A549 (cell line): ENCODE measurements at regions not wholly inside any gene's neighbourhood (a gene's known extent, or its start where the extent isn't known, plus 50 kb on each side); places are given as distances from the start of the nearest gene placed in this dataset.

Experiments
- ATAC-seq, 2 experiments: fragments of 200-7000 bp in 1 of 2; fragments of >200 bp in 1 of 2; cut with Nextera tagmentation in 1 of 2; cut with Tn5 transposase in 1 of 2; 3 replicates each; pipeline versions ENCODE4 v1.8.0 to v1.9.1; 2018 to 2020; ENCODE audit warnings: mild to moderate bottlenecking in 1 of 2, moderate library complexity in 1 of 2
- CTCF ChIA-PET: fragments of 300-600 bp; sonication (Branson Sonifier 250); formaldehyde crosslinking; extraction: SDS; loops from one replicate; lab custom pipeline; 2021; ENCODE audit warnings: antibody characterized with exemption, inconsistent platforms; lab: Yijun Ruan, JAX
- POLR2A ChIA-PET: fragments of 350-600 bp; formaldehyde crosslinking; extraction: SDS; loops from one replicate; lab custom pipeline; 2021; ENCODE audit warnings: antibody characterized with exemption, inconsistent platforms; lab: Yijun Ruan, JAX
- DNase-seq, 2 experiments: peaks; one replicate each; pipeline versions ENCODE4 v3.0.0 to v3.0.0-alpha.2; 2011 to 2016; ENCODE audit warnings: low read depth in 1 of 2, low spot score in 1 of 2
- FAIRE-seq: peaks from 2 replicates; lab custom pipeline; 2011; peaks lifted over from hg19 to GRCh38; lab: Jason Lieb, UNC
- H3K27ac ChIP-seq, 2 experiments: fragments of >200 bp; sonication (Bioruptor Twin); formaldehyde crosslinking; 3 replicates each; pipeline ENCODE4 v1.5.1; 2016 to 2017
- H3K4me1 ChIP-seq: fragments of >200 bp; sonication (Bioruptor Twin); formaldehyde crosslinking; 3 replicates; pipeline ENCODE4 v1.6.1; 2016
- H3K4me2 ChIP-seq: fragments of >200 bp; sonication (Bioruptor Twin); formaldehyde crosslinking; 3 replicates; pipeline ENCODE4 v1.6.1; 2016
- H3K4me3 ChIP-seq: fragments of >200 bp; sonication (Bioruptor Twin); formaldehyde crosslinking; 3 replicates; pipeline ENCODE4 v1.5.1; 2016
- H3K9me3 ChIP-seq: fragments of >200 bp; sonication (Bioruptor Twin); formaldehyde crosslinking; 3 replicates; pipeline ENCODE4 v1.6.1; 2016
- CEBPB ChIP-seq, 2 experiments: fragments of >200 bp in 1 of 2; sonication (Bioruptor Twin) in 1 of 2; formaldehyde crosslinking in 1 of 2; IDR thresholded peaks; 2 replicates each; pipeline ENCODE4 v1.6.1; 2012 to 2016
- CHD4 ChIP-seq: fragments of 200-600 bp; sonication (generic); IDR thresholded peaks from 2 replicates; pipeline ENCODE4 v1.6.1; 2016; ENCODE audit warnings: antibody characterized with exemption, mild to moderate bottlenecking, borderline replicate concordance
- EHMT2 ChIP-seq: fragments of 200-600 bp; sonication (generic); IDR thresholded peaks from 2 replicates; pipeline ENCODE4 v1.6.1; 2016; ENCODE audit warnings: antibody characterized with exemption, low read depth, mild to moderate bottlenecking, moderate library complexity
- ESRRA ChIP-seq: fragments of 150-350 bp; IDR thresholded peaks from 2 replicates; pipeline ENCODE4 v1.6.1; 2014; ENCODE audit warnings: mild to moderate bottlenecking, low read length, borderline replicate concordance
- FOSL2 ChIP-seq, 2 experiments: fragments of 450-650 bp in 1 of 2; fragments of >200 bp in 1 of 2; sonication (Bioruptor Twin) in 1 of 2; formaldehyde crosslinking; IDR thresholded peaks; 2 replicates each; pipeline versions ENCODE4 v1.5.0 to v1.6.1; 2016 to 2020; ENCODE audit warnings: mild to moderate bottlenecking in 1 of 2, moderate library complexity in 1 of 2
- GATA3 ChIP-seq: IDR thresholded peaks from 2 replicates; pipeline ENCODE4 v1.6.1; 2012; ENCODE audit warnings: borderline replicate concordance
- HEYL ChIP-seq: fragments of 250-450 bp; sonication (Bioruptor Pico); IDR thresholded peaks from 2 replicates; pipeline ENCODE4 v1.8.0; 2021; ENCODE audit warnings: mild to moderate bottlenecking, moderate library complexity
- HOXA7 ChIP-seq: fragments of 250-450 bp; sonication (Bioruptor Pico); IDR thresholded peaks from 2 replicates; pipeline ENCODE4 v1.5.0; 2020; ENCODE audit warnings: mild to moderate bottlenecking, moderate library complexity
- KDM5A ChIP-seq: fragments of 200-600 bp; sonication (generic); IDR thresholded peaks from 2 replicates; pipeline ENCODE4 v1.6.1; 2016; ENCODE audit warnings: antibody characterized with exemption, mild to moderate bottlenecking
- MAFK ChIP-seq: fragments of 450-650 bp; IDR thresholded peaks from 2 replicates; pipeline ENCODE4 v1.6.1; 2014; ENCODE audit not compliant: partially characterized antibody
- NFE2L2 ChIP-seq: fragments of 150-350 bp; conservative IDR thresholded peaks from 2 replicates; pipeline ENCODE4 v1.6.1; 2014; ENCODE audit warnings: low read length
- PHF8 ChIP-seq: fragments of 200-600 bp; sonication (generic); IDR thresholded peaks from 2 replicates; pipeline ENCODE4 v1.6.1; 2016; ENCODE audit warnings: low read depth, mild to moderate bottlenecking, antibody characterized with exemption, moderate library complexity, borderline replicate concordance
- POLR2A ChIP-seq: IDR thresholded peaks from 2 replicates; pipeline ENCODE4 v1.6.1; 2012; ENCODE audit warnings: mild to moderate bottlenecking, low read length
- POLR2AphosphoS2 ChIP-seq: conservative IDR thresholded peaks from 2 replicates; pipeline ENCODE4 v1.6.1; 2012; ENCODE audit warnings: low read length, improper control_type of control experiment, inconsistent platforms
- RARB ChIP-seq: fragments of 250-450 bp; sonication (Bioruptor Pico); IDR thresholded peaks from 2 replicates; pipeline ENCODE4 v1.8.0; 2021; ENCODE audit warnings: mild to moderate bottlenecking, moderate library complexity
- RCOR1 ChIP-seq: fragments of 150-350 bp; IDR thresholded peaks from 2 replicates; pipeline ENCODE4 v1.6.1; 2014; ENCODE audit warnings: antibody characterized with exemption, low read length, low read depth
- RFX5 ChIP-seq: fragments of 450-650 bp; IDR thresholded peaks from 2 replicates; pipeline ENCODE4 v1.7.1; 2014; ENCODE audit warnings: antibody characterized with exemption, mild to moderate bottlenecking, moderate library complexity
- RNF2 ChIP-seq: fragments of 200-600 bp; sonication (generic); IDR thresholded peaks from 2 replicates; pipeline ENCODE4 v1.6.1; 2016; ENCODE audit warnings: low read depth, mild to moderate bottlenecking, antibody characterized with exemption, moderate library complexity, borderline replicate concordance
- SREBF2 ChIP-seq: fragments of 450-650 bp; IDR thresholded peaks from 2 replicates; pipeline ENCODE4 v1.6.1; 2014; ENCODE audit warnings: mild to moderate bottlenecking, moderate library complexity
- TFCP2L1 ChIP-seq: fragments of 250-450 bp; sonication (Bioruptor Pico); IDR thresholded peaks from 2 replicates; pipeline ENCODE4 v1.5.0; 2021; ENCODE audit warnings: mild to moderate bottlenecking
- ZC3H11A ChIP-seq: fragments of 450-650 bp; IDR thresholded peaks from 2 replicates; pipeline ENCODE4 v1.6.1; 2014; ENCODE audit warnings: antibody characterized with exemption, mild to moderate bottlenecking
- ZNF302 ChIP-seq: fragments of 250-450 bp; sonication (Bioruptor Pico); IDR thresholded peaks from 2 replicates; pipeline ENCODE4 v1.9.0; 2021; ENCODE audit warnings: inconsistent platforms, mild to moderate bottlenecking, moderate library complexity
- ZSCAN20 ChIP-seq: fragments of 250-450 bp; sonication (Bioruptor Pico); IDR thresholded peaks from 2 replicates; pipeline ENCODE4 v1.8.0; 2022; ENCODE audit warnings: mild to moderate bottlenecking, moderate library complexity
- WGBS: methylation state at CpG from one replicate; pipeline ENCODE4 v1.1.6; 2017; ENCODE audit errors: missing lambda C conversion rate; 5-methylcytosine and 5-hydroxymethylcytosine counted together
- TF ChIP-seq, protein P1 (sequence below): IDR thresholded peaks from 2 replicates; pipeline ENCODE4 v1.6.1; 2012
- TF ChIP-seq, protein P2 (sequence below): fragments of 250-450 bp; sonication (Bioruptor Pico); IDR thresholded peaks from 2 replicates; pipeline ENCODE4 v1.5.0; 2021; ENCODE audit warnings: mild to moderate bottlenecking, moderate library complexity, borderline replicate concordance
- TF ChIP-seq, protein P3 (sequence below): IDR thresholded peaks from 2 replicates; pipeline ENCODE4 v1.6.1; 2012; ENCODE audit warnings: low read depth, borderline replicate concordance
- TF ChIP-seq, protein P4 (sequence below): fragments of 150-350 bp; IDR thresholded peaks from 2 replicates; pipeline ENCODE4 v1.6.1; 2014; ENCODE audit warnings: low read depth, mild to moderate bottlenecking, low read length
- TF ChIP-seq, protein P5 (sequence below): fragments of >200 bp; sonication (Bioruptor Twin); formaldehyde crosslinking; IDR thresholded peaks from 2 replicates; pipeline ENCODE4 v1.6.1; 2016
- TF ChIP-seq, protein P6 (sequence below): fragments of 450-650 bp; IDR thresholded peaks from 2 replicates; pipeline ENCODE4 v1.6.1; 2014; ENCODE audit warnings: antibody characterized with exemption

DNA sequence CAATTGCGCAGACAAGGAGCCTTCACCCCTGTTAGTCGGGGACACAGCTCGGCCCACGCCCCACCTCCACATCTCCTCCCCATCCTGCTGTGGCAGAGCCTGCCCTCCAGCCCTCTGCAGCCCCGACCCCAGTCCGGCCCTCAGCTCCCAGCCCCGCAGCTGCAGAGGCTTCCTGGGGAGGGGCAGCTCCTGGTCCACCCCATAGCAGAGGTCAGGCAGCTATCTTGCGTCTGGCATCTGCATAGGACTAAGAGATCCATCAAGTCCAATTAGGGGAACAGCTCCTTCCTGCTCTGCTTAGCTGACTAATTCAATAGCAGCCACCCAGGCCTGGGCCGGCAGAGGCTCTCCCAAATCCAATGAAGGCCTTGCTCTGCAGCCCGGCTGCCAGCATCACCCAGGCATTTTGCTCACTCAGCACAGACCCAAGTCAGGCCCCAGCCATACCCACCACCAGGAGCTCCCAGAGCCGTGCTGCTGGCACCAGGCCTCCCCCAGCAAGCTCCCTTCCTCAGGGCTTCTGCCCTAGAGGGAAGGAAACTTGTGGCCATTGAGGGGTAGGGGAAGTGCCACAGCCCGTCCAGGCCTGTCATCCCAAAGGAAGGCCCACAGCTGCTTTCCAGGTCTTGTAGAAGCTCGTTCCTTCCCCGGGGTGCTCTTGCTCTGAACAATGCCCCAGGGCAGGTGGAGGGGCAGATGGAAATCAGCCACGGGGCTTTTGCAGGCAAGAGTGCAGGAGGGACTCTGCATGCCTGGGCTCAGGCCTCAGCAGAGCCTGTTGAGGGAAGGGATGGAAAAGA is 106.2 kb upstream of the RET start:
- no peak overlapping the region for H3K4me3 ChIP-seq
- no peak overlapping the region for H3K27ac ChIP-seq
- no peaks in the 10 kb centered on the region for H3K9me3 ChIP-seq
- WGBS: 61% methylated on average over 8 of the region's 15 CpGs
- no peak for TF ChIP-seq POLR2A
- no peak for TF ChIP-seq RCOR1
- TF ChIP-seq RNF2: no peak
- TF ChIP-seq, protein P1, sequence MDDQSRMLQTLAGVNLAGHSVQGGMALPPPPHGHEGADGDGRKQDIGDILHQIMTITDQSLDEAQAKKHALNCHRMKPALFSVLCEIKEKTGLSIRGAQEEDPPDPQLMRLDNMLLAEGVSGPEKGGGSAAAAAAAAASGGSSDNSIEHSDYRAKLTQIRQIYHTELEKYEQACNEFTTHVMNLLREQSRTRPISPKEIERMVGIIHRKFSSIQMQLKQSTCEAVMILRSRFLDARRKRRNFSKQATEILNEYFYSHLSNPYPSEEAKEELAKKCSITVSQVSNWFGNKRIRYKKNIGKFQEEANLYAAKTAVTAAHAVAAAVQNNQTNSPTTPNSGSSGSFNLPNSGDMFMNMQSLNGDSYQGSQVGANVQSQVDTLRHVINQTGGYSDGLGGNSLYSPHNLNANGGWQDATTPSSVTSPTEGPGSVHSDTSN: no peak
- TF ChIP-seq MAFK: no peak
- TF ChIP-seq, protein P2, sequence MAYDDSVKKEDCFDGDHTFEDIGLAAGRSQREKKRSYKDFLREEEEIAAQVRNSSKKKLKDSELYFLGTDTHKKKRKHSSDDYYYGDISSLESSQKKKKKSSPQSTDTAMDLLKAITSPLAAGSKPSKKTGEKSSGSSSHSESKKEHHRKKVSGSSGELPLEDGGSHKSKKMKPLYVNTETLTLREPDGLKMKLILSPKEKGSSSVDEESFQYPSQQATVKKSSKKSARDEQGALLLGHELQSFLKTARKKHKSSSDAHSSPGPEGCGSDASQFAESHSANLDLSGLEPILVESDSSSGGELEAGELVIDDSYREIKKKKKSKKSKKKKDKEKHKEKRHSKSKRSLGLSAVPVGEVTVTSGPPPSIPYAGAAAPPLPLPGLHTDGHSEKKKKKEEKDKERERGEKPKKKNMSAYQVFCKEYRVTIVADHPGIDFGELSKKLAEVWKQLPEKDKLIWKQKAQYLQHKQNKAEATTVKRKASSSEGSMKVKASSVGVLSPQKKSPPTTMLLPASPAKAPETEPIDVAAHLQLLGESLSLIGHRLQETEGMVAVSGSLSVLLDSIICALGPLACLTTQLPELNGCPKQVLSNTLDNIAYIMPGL (CRISPR knock-in tag): no peak
- no peak for TF ChIP-seq PHF8
- TF ChIP-seq CEBPB (IDR thresholded peaks at IDR 0.05): no peak
- no peak for TF ChIP-seq ESRRA
- TF ChIP-seq KDM5A: no peak
- TF ChIP-seq FOSL2 (IDR thresholded peaks at IDR 0.05): no peak
- no peak for TF ChIP-seq FOSL2 (CRISPR knock-in tag; IDR thresholded peaks at IDR 0.05)
- no peak for TF ChIP-seq HOXA7 (CRISPR knock-in tag)
- no peak for TF ChIP-seq EHMT2
- TF ChIP-seq, protein P3, sequence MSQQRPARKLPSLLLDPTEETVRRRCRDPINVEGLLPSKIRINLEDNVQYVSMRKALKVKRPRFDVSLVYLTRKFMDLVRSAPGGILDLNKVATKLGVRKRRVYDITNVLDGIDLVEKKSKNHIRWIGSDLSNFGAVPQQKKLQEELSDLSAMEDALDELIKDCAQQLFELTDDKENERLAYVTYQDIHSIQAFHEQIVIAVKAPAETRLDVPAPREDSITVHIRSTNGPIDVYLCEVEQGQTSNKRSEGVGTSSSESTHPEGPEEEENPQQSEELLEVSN: no peak
- no peak for TF ChIP-seq POLR2AphosphoS2
- TF ChIP-seq TFCP2L1: no peak
- TF ChIP-seq NFE2L2: no peak
- TF ChIP-seq ZSCAN20 (CRISPR knock-in tag): no peak
- TF ChIP-seq SREBF2: no peak
- CTCF ChIA-PET: interaction anchor here (0.9 to 1.4 kb wide), 2 partner anchors 9 to 14 kb away, joined by 3 to 4 read pairs; no protein-coding TSS in a partner anchor
- H3K4me2 ChIP-seq: no peak overlapping the region
- POLR2A ChIA-PET: no interaction called here
- no peaks in the 10 kb centered on the region for H3K4me1 ChIP-seq
- DNase-seq: no peak
- no peak for ATAC-seq
- no peak for FAIRE-seq

DNA sequence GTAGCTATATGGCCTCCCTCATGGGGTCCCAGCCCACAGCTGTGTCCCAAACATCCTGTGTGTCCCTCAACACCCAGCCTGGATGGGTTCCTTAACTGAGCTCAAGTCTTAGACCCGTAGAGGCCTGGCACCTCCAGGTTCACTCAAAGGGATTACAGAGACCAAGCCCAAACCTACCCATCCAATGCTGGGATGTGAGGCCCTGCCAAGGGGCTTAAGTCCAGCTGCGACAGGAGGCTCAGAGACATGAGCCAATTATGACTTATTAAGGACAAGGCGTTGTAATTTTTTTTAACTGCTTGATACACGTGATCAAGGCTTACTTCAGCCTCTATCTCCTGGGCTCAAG is 105.6 kb upstream of the RET start:
- ATAC-seq (no peak), FAIRE-seq (no peak), DNase-seq (no peak)
- H3K4me3 ChIP-seq: no peak overlapping the region
- ChIA-PET POLR2A (no interaction called here), CTCF (interaction anchor here (1.4 kb wide), 1 partner anchor 10 kb away, joined by 4 read pairs; no protein-coding TSS in a partner anchor)
- H3K27ac ChIP-seq: no peak overlapping the region
- no peaks in the 10 kb centered on the region for H3K9me3 ChIP-seq
- WGBS: 45% methylated on average over 4 of the region's 4 CpGs
- no peaks in the 10 kb centered on the region for H3K4me1 ChIP-seq
- H3K4me2 ChIP-seq: no peak overlapping the region
- no peak for TF ChIP-seq CHD4
- no peak for TF ChIP-seq ZC3H11A
- TF ChIP-seq, protein P4, sequence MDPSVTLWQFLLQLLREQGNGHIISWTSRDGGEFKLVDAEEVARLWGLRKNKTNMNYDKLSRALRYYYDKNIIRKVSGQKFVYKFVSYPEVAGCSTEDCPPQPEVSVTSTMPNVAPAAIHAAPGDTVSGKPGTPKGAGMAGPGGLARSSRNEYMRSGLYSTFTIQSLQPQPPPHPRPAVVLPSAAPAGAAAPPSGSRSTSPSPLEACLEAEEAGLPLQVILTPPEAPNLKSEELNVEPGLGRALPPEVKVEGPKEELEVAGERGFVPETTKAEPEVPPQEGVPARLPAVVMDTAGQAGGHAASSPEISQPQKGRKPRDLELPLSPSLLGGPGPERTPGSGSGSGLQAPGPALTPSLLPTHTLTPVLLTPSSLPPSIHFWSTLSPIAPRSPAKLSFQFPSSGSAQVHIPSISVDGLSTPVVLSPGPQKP: no peak
- TF ChIP-seq HEYL (CRISPR knock-in tag): no peak
- TF ChIP-seq, protein P3: no peak
- TF ChIP-seq MAFK: no peak
- TF ChIP-seq PHF8: no peak
- no peak for TF ChIP-seq ZNF302 (CRISPR knock-in tag)
- TF ChIP-seq, protein P5, sequence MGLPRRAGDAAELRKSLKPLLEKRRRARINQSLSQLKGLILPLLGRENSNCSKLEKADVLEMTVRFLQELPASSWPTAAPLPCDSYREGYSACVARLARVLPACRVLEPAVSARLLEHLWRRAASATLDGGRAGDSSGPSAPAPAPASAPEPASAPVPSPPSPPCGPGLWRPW: no peak
- TF ChIP-seq, protein P6, sequence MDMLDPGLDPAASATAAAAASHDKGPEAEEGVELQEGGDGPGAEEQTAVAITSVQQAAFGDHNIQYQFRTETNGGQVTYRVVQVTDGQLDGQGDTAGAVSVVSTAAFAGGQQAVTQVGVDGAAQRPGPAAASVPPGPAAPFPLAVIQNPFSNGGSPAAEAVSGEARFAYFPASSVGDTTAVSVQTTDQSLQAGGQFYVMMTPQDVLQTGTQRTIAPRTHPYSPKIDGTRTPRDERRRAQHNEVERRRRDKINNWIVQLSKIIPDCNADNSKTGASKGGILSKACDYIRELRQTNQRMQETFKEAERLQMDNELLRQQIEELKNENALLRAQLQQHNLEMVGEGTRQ: no peak
- TF ChIP-seq RFX5: no peak
- no peak for TF ChIP-seq GATA3
- TF ChIP-seq RARB (CRISPR knock-in tag): no peak
